GM12878 (cell line): ENCODE measurements at regions not wholly inside any gene's neighbourhood (a gene's known extent, or its start where the extent isn't known, plus 50 kb on each side); places are given as distances from the start of the nearest gene placed in this dataset.

Experiments
- ATAC-seq: fragments of 200-7000 bp; cut with Tn5 transposase; 3 replicates; pipeline ENCODE4 v1.9.1; 2020; ENCODE audit warnings: mild to moderate bottlenecking, moderate library complexity
- BruUV-seq: library from RNA; stranded (reverse); fragments of 400-500 nt; replicated peaks from 2 replicates; lab custom pipeline; 2021; lab: Mats Ljungman, UMichigan
- CTCF ChIA-PET: fragments of 300-600 bp; sonication (Branson Sonifier 250); formaldehyde crosslinking; extraction: SDS; loops from one replicate; lab custom pipeline; 2021; ENCODE audit warnings: inconsistent platforms; lab: Yijun Ruan, JAX
- POLR2A ChIA-PET: fragments of 350-600 bp; formaldehyde crosslinking; extraction: SDS; loops from one replicate; lab custom pipeline; 2021; ENCODE audit warnings: inconsistent platforms; lab: Charles Lee
- RAD21 ChIA-PET: fragments of 300-600 bp; sonication (Branson Sonifier 250); formaldehyde crosslinking; loops from one replicate; lab custom pipeline; 2023; ENCODE audit warnings: antibody characterized with exemption; ENCODE audit not compliant: unreplicated experiment; lab: Charles Lee
- SMC1A ChIA-PET: fragments of 300-600 bp; sonication (Branson Sonifier 250); formaldehyde crosslinking; loops from one replicate; lab custom pipeline; 2023; ENCODE audit not compliant: unreplicated experiment, uncharacterized antibody; lab: Charles Lee
- DNase-seq: peaks from one replicate; pipeline ENCODE4 v3.0.0-alpha.2; 2011; ENCODE audit warnings: low read depth, low spot score
- FAIRE-seq: peaks from 3 replicates; lab custom pipeline; 2011; peaks lifted over from hg19 to GRCh38; lab: Jason Lieb, UNC
- H2AFZ ChIP-seq: 2 replicates; pipeline ENCODE4 v1.6.0; 2011; ENCODE audit warnings: low read depth, low read length, control low read depth; ENCODE audit not compliant: control insufficient read depth
- H3K27ac ChIP-seq: 2 replicates; pipeline ENCODE4 v1.5.1; 2011; ENCODE audit warnings: control low read depth; ENCODE audit not compliant: control insufficient read depth, insufficient read depth
- H3K27me3 ChIP-seq, 2 experiments: replicated peaks in 1 of 2; 2 replicates each; pipeline versions ENCODE4 v1.6.0 to v1.6.1; 2011; ENCODE audit warnings: low read length in 1 of 2; ENCODE audit not compliant: control insufficient read depth in 2 of 2, insufficient read depth in 2 of 2
- H3K36me3 ChIP-seq, 2 experiments: 2 replicates each; pipeline ENCODE4 v1.5.1; 2011; ENCODE audit warnings: low read length in 1 of 2; ENCODE audit not compliant: control insufficient read depth in 2 of 2, insufficient read depth in 2 of 2
- H3K4me1 ChIP-seq: 2 replicates; pipeline ENCODE4 v1.6.1; 2011; ENCODE audit warnings: mild to moderate bottlenecking, low read length, moderate library complexity, mixed read lengths; ENCODE audit not compliant: control insufficient read depth, insufficient read depth
- H3K4me2 ChIP-seq: 2 replicates; pipeline ENCODE4 v1.6.0; 2011; ENCODE audit warnings: control low read depth; ENCODE audit not compliant: control insufficient read depth, insufficient read depth
- H3K4me3 ChIP-seq: fragments of 200-600 bp; sonication (generic); 2 replicates; pipeline ENCODE4 v1.5.1; 2016
- H3K79me2 ChIP-seq: 2 replicates; pipeline ENCODE4 v1.6.0; 2011; ENCODE audit warnings: low read length; ENCODE audit not compliant: control insufficient read depth, insufficient read depth
- H3K9ac ChIP-seq: 2 replicates; pipeline ENCODE4 v1.8.0; 2011; ENCODE audit warnings: low read length, control low read depth, mixed read lengths; ENCODE audit not compliant: control insufficient read depth, insufficient read depth
- H3K9me3 ChIP-seq: replicated peaks from 3 replicates; pipeline ENCODE4 v1.5.1; 2011; ENCODE audit warnings: mild to moderate bottlenecking, low read length; ENCODE audit not compliant: control insufficient read depth, insufficient read depth
- H4K20me1 ChIP-seq: 2 replicates; pipeline ENCODE4 v1.6.0; 2011; ENCODE audit not compliant: control insufficient read depth, insufficient read depth
- CBFB ChIP-seq: IDR thresholded peaks from 2 replicates; pipeline ENCODE4 v1.6.1; 2016; ENCODE audit warnings: antibody characterized with exemption, low read depth
- CREM ChIP-seq: IDR thresholded peaks from 2 replicates; pipeline ENCODE4 v1.6.1; 2014; ENCODE audit warnings: antibody characterized with exemption, low read depth
- FOS ChIP-seq: IDR thresholded peaks from 3 replicates; pipeline ENCODE4 v1.6.1; 2011; ENCODE audit warnings: borderline replicate concordance; ENCODE audit not compliant: insufficient read length; ENCODE audit errors: extremely low read depth
- HDAC6 ChIP-seq: fragments of 200-600 bp; sonication (generic); IDR thresholded peaks from one replicate; pipeline ENCODE4 v1.8.0; 2017; ENCODE audit warnings: antibody characterized with exemption; ENCODE audit not compliant: unreplicated experiment
- IKZF2 ChIP-seq, 2 experiments: fragments of 450-650 bp; IDR thresholded peaks; 2 replicates each; pipeline ENCODE4 v1.6.1; 2017; ENCODE audit warnings: mild to moderate bottlenecking in 2 of 2, moderate library complexity in 2 of 2
- KDM1A ChIP-seq: fragments of 200-600 bp; sonication (generic); IDR thresholded peaks from 2 replicates; pipeline ENCODE4 v1.6.1; 2016; ENCODE audit warnings: borderline replicate concordance
- NR2C2 ChIP-seq: IDR thresholded peaks from 2 replicates; pipeline ENCODE4 v1.6.1; 2011; ENCODE audit warnings: borderline replicate concordance, low read depth; ENCODE audit not compliant: control insufficient read depth, insufficient read length
- POLR2AphosphoS5 ChIP-seq: IDR thresholded peaks from 2 replicates; pipeline ENCODE4 v1.6.1; 2011; ENCODE audit warnings: mild to moderate bottlenecking, low read length, inconsistent platforms
- SP1 ChIP-seq: IDR thresholded peaks from one replicate; pipeline ENCODE4 v1.6.1; 2011; ENCODE audit warnings: low read depth, low read length
- SREBF1 ChIP-seq: IDR thresholded peaks from 2 replicates; pipeline ENCODE4 v1.6.1; 2012; ENCODE audit warnings: mild to moderate bottlenecking, low read length
- ZNF622 ChIP-seq: fragments of 450-650 bp; IDR thresholded peaks from 2 replicates; pipeline ENCODE4 v1.6.1; 2017; ENCODE audit warnings: mild to moderate bottlenecking, inconsistent platforms
- ZZZ3 ChIP-seq: IDR thresholded peaks from 2 replicates; pipeline ENCODE4 v1.6.1; 2011; ENCODE audit warnings: low read depth; ENCODE audit not compliant: control insufficient read depth, insufficient read length
- WGBS: methylation state at CpG from one replicate; pipeline ENCODE4 v1.1.6; 2016; ENCODE audit warnings: low lambda C conversion rate; ENCODE audit not compliant: insufficient replicate concordance, insufficient coverage; ENCODE audit errors: missing lambda C conversion rate; 5-methylcytosine and 5-hydroxymethylcytosine counted together
- in situ Hi-C: fragments of 300-500 bp; cut with MboI; formaldehyde crosslinking; loops from 9 replicates; pipeline ENCODE4 v1.14.3; 2018; ENCODE audit warnings: mixed read lengths
- intact Hi-C: fragments of 100-400 bp; cut with micrococcal nuclease; formaldehyde crosslinking; loops from one replicate; pipeline ENCODE4 v1.14.2; 2022; ENCODE audit not compliant: unreplicated experiment
- TF ChIP-seq, protein P1 (sequence below): fragments of 450-650 bp; conservative IDR thresholded peaks from 2 replicates; pipeline ENCODE4 v1.6.1; 2017; ENCODE audit warnings: mild to moderate bottlenecking, moderate library complexity
- TF ChIP-seq, protein P2 (sequence below): fragments of 150-350 bp; IDR thresholded peaks from 2 replicates; pipeline ENCODE4 v1.6.1; 2016; ENCODE audit warnings: low read depth, low read length
- TF ChIP-seq, protein P3 (sequence below): IDR thresholded peaks from 2 replicates; pipeline ENCODE4 v1.6.1; 2011; ENCODE audit warnings: low read depth, mild to moderate bottlenecking, low read length, moderate library complexity, borderline replicate concordance; ENCODE audit errors: extremely low read depth

GRCh38 chr13:50572129-50572528, 271.4 kb downstream of the DLEU7 start:
- Histone ChIP-seq H2AFZ (no peak overlapping the region), H3K27ac (no peak overlapping the region), H3K4me3 (no peak overlapping the region), H3K4me2 (no peak overlapping the region), H4K20me1 (no peaks in the 10 kb centered on the region), H3K4me1 (no peaks in the 10 kb centered on the region), H3K36me3 (no peaks in the 10 kb centered on the region), H3K79me2 (no peaks in the 10 kb centered on the region), H3K9ac (no peak overlapping the region), H3K9me3 (no peaks in the 10 kb centered on the region; the same call in 2 of the 3 replicates), H3K27me3 (peaks cover 0 to 3% of the 10 kb centered on the region in 2 experiments; a peak in 1 of 4 replicates)
- SMC1A ChIA-PET = no interaction called here
- BruUV-seq = no TSS peak
- TF ChIP-seq, protein P1, sequence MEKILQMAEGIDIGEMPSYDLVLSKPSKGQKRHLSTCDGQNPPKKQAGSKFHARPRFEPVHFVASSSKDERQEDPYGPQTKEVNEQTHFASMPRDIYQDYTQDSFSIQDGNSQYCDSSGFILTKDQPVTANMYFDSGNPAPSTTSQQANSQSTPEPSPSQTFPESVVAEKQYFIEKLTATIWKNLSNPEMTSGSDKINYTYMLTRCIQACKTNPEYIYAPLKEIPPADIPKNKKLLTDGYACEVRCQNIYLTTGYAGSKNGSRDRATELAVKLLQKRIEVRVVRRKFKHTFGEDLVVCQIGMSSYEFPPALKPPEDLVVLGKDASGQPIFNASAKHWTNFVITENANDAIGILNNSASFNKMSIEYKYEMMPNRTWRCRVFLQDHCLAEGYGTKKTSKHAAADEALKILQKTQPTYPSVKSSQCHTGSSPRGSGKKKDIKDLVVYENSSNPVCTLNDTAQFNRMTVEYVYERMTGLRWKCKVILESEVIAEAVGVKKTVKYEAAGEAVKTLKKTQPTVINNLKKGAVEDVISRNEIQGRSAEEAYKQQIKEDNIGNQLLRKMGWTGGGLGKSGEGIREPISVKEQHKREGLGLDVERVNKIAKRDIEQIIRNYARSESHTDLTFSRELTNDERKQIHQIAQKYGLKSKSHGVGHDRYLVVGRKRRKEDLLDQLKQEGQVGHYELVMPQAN = no peak
- TF ChIP-seq, protein P2, sequence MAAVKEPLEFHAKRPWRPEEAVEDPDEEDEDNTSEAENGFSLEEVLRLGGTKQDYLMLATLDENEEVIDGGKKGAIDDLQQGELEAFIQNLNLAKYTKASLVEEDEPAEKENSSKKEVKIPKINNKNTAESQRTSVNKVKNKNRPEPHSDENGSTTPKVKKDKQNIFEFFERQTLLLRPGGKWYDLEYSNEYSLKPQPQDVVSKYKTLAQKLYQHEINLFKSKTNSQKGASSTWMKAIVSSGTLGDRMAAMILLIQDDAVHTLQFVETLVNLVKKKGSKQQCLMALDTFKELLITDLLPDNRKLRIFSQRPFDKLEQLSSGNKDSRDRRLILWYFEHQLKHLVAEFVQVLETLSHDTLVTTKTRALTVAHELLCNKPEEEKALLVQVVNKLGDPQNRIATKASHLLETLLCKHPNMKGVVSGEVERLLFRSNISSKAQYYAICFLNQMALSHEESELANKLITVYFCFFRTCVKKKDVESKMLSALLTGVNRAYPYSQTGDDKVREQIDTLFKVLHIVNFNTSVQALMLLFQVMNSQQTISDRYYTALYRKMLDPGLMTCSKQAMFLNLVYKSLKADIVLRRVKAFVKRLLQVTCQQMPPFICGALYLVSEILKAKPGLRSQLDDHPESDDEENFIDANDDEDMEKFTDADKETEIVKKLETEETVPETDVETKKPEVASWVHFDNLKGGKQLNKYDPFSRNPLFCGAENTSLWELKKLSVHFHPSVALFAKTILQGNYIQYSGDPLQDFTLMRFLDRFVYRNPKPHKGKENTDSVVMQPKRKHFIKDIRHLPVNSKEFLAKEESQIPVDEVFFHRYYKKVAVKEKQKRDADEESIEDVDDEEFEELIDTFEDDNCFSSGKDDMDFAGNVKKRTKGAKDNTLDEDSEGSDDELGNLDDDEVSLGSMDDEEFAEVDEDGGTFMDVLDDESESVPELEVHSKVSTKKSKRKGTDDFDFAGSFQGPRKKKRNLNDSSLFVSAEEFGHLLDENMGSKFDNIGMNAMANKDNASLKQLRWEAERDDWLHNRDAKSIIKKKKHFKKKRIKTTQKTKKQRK = no peak
- TF ChIP-seq CREM = no peak
- no peak for TF ChIP-seq FOS
- TF ChIP-seq SP1 = no peak
- TF ChIP-seq KDM1A = no peak
- no peak for TF ChIP-seq SREBF1
- TF ChIP-seq IKZF2 (IDR thresholded peaks at IDR 0.05) = no peak
- TF ChIP-seq NR2C2 = no peak
- TF ChIP-seq, protein P3, sequence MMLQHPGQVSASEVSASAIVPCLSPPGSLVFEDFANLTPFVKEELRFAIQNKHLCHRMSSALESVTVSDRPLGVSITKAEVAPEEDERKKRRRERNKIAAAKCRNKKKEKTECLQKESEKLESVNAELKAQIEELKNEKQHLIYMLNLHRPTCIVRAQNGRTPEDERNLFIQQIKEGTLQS = no peak
- no peak for TF ChIP-seq ZZZ3
- TF ChIP-seq HDAC6 = no peak
- no peak for TF ChIP-seq POLR2AphosphoS5
- TF ChIP-seq ZNF622 = no peak
- TF ChIP-seq CBFB = no peak
- ATAC-seq = no peak
- DNase-seq = no peak
- no peak for FAIRE-seq
- in situ Hi-C loops (no loop called here), intact Hi-C loops (no loop called here)
- CTCF ChIA-PET = no interaction called here
- 63% methylated on average over 3 of the region's 3 CpGs for WGBS
- RAD21 ChIA-PET = no interaction called here
- POLR2A ChIA-PET = no interaction called here
